BLaER1 (cell line): ENCODE measurements at regions not wholly inside any gene's neighbourhood (a gene's known extent, or its start where the extent isn't known, plus 50 kb on each side); places are given as distances from the start of the nearest gene placed in this dataset.
"Not testable (repeated sequence)": the region's sequence is repeated elsewhere in the genome, so short reads cannot be mapped to it uniquely, and the experiment has no call there.

Source experiments
- H3K27ac ChIP-seq: shearing (Covaris generic); formaldehyde crosslinking; 2 replicates; pipeline ENCODE4 v1.8.1; 2022
- H3K27me3 ChIP-seq: shearing (Covaris generic); formaldehyde crosslinking; 2 replicates; pipeline ENCODE4 v1.8.1; 2022
- H3K36me3 ChIP-seq: shearing (Covaris generic); formaldehyde crosslinking; 2 replicates; pipeline ENCODE4 v1.8.1; 2022
- H3K4me1 ChIP-seq: shearing (Covaris generic); formaldehyde crosslinking; 2 replicates; pipeline ENCODE4 v1.8.1; 2022
- H3K4me2 ChIP-seq: shearing (Covaris generic); formaldehyde crosslinking; 2 replicates; pipeline ENCODE4 v1.8.1; 2022
- H3K4me3 ChIP-seq: shearing (Covaris generic); formaldehyde crosslinking; 2 replicates; pipeline ENCODE4 v1.8.1; 2022
- H3K9ac ChIP-seq: shearing (Covaris generic); formaldehyde crosslinking; 2 replicates; pipeline ENCODE4 v1.8.1; 2022
- H3K9me3 ChIP-seq: shearing (Covaris generic); formaldehyde crosslinking; 2 replicates; pipeline ENCODE4 v1.8.1; 2022
- H4K20me1 ChIP-seq: shearing (Covaris generic); formaldehyde crosslinking; 2 replicates; pipeline ENCODE4 v1.8.1; 2022
- Cebpa-rat ChIP-seq: shearing (Covaris generic); IDR thresholded peaks from 2 replicates; pipeline ENCODE4 v1.8.1; 2022

DNA sequence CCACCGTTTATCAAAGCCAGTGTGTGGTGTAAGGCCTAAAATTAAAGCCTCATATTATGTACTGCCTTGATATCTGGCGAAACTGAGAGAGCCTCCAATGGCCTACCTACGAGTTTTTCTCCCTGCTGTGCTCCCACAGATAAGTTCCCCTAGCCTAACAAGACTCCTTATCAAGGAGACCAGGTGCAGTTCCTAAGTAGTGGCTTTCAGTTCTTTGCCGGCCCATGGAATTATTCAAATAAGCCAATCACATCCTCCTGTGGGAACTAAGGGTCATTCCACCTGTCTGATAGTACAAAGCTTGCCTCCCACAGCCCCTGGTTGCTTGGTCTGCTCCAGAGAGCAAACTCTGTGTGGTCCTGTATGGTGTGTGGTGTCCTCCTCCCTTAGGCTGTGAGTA, 99.8 kb upstream of the TEX13C start:
- Histone ChIP-seq H3K9me3 (no peaks in the 10 kb centered on the region), H3K4me2 (no peak overlapping the region)
- no peak for TF ChIP-seq Cebpa-rat

DNA sequence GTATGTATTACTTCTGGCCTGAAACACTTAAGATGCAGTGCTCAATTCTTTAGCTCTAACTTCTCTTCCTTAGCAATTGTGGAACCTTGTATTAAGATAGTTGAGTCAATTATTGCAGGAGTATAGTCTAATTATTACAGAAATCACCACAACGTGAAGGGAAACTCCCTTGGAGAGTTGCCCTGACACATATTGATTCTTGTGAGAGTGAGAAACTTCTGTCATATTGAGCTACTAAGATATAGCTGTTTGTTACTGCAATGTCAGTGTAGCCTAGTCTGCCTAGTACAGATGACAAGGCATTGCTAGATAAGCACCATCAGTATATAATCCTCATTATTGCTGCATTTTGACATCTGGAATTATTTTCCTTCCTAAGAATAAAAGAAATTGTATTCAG, 82.7 kb upstream of the TEX13C start:
- H3K4me3 ChIP-seq, result no peak overlapping the region
- H3K9ac ChIP-seq, result no peak overlapping the region
- H3K27ac ChIP-seq, result no peak overlapping the region
- no peaks in the 10 kb centered on the region for H4K20me1 ChIP-seq
- no peaks in the 10 kb centered on the region for H3K9me3 ChIP-seq
- no peak overlapping the region for H3K4me2 ChIP-seq
- TF ChIP-seq Cebpa-rat, result no peak
- H3K4me1 ChIP-seq, result no peaks in the 10 kb centered on the region
- peaks cover 36% of the 10 kb centered on the region for H3K27me3 ChIP-seq
- H3K36me3 ChIP-seq, result no peaks in the 10 kb centered on the region

More for the DNA sequence above, 99.8 kb upstream of the TEX13C start:
- Histone ChIP-seq H3K4me3 (no peak overlapping the region), H3K9ac (no peak overlapping the region), H3K27ac (no peak overlapping the region), H4K20me1 (no peaks in the 10 kb centered on the region), H3K4me1 (no peaks in the 10 kb centered on the region), H3K27me3 (peaks cover 65% of the 10 kb centered on the region), H3K36me3 (no peaks in the 10 kb centered on the region)

GRCh38 chrX:125248931-125249330, 70.7 kb upstream of the TEX13C start:
- Histone ChIP-seq H3K27ac (no peak overlapping the region), H3K9me3 (no peaks in the 10 kb centered on the region)

GRCh38 chrX:125255759-125256158, 63.9 kb upstream of the TEX13C start:
- not testable (repeated sequence) for H4K20me1 ChIP-seq, H3K9me3 ChIP-seq, H3K27ac ChIP-seq, H3K36me3 ChIP-seq, H3K4me1 ChIP-seq, H3K4me3 ChIP-seq, H3K4me2 ChIP-seq, H3K9ac ChIP-seq
- peaks cover 38% of the 10 kb centered on the region; the same call in 1 of the 2 replicates for H3K27me3 ChIP-seq

More at GRCh38 chrX:125248931-125249330, 70.7 kb upstream of the TEX13C start:
- H4K20me1 ChIP-seq, result no peaks in the 10 kb centered on the region
- H3K4me1 ChIP-seq, result no peaks in the 10 kb centered on the region
- H3K4me3 ChIP-seq, result no peak overlapping the region
- no peak overlapping the region for H3K9ac ChIP-seq
- H3K27me3 ChIP-seq, result peaks cover 61% of the 10 kb centered on the region
- no peak overlapping the region for H3K4me2 ChIP-seq
- no peak for TF ChIP-seq Cebpa-rat
- no peaks in the 10 kb centered on the region for H3K36me3 ChIP-seq

DNA sequence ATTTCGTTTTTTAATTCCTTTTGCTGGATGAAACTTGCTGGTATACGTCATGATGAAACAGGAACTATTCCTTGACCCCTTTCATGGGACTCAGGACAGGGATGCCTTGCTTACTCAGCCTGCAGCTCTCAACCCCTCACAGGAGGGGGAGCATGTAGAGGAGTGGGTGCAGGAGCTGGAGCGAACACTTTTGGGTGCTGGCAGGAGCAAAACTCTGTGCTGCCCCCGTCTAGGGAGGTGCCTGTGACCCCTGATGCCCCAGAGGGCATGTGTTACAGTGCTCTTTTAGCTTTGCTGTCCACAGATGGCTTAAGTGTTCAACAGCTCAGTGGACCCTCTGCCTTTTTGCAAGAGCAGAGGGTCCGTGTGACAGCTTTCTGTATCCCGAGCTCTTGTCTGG, 56.8 kb upstream of the TEX13C start:
- Histone ChIP-seq H3K4me3 (no peak overlapping the region), H3K27ac (no peak overlapping the region), H3K27me3 (peaks cover 40% of the 10 kb centered on the region), H3K9ac (no peak overlapping the region), H3K36me3 (no peaks in the 10 kb centered on the region), H3K9me3 (peaks cover 28% of the 10 kb centered on the region), H3K4me1 (no peaks in the 10 kb centered on the region), H4K20me1 (no peaks in the 10 kb centered on the region), H3K4me2 (no peak overlapping the region)
- no peak for TF ChIP-seq Cebpa-rat

DNA sequence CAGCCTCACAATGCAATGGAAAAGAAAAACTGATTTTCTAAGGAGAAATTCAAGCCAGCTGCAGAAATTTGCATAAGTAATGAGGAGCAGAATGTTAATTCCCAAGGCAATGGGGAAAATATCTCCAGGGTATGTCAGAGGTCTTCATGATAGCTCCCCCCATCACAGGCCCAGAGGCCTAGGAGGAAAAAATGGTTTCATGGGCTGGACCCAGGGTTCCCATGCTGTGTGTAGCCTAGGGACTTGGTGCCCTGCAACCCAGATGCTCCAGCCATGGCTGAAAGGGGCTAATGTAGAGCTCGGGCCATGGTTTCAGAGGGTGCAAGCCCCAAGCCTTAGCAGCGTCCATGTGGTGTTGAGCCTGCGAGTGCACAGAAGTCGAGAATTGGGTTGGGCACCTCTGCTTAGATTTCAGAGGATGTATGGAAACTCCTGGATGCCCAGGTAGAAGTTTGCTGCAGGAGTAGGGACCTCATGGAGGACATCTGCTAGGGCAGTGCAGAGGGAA, 53.5 kb upstream of the TEX13C start:
- no peak for TF ChIP-seq Cebpa-rat
- H4K20me1 ChIP-seq, result no peaks in the 10 kb centered on the region
- H3K27ac ChIP-seq, result no peak overlapping the region
- H3K27me3 ChIP-seq, result peaks cover 27% of the 10 kb centered on the region
- no peaks in the 10 kb centered on the region for H3K36me3 ChIP-seq
- H3K9ac ChIP-seq, result no peak overlapping the region
- no peak overlapping the region for H3K4me3 ChIP-seq
- H3K9me3 ChIP-seq, result peaks cover 29% of the 10 kb centered on the region
- H3K4me1 ChIP-seq, result no peaks in the 10 kb centered on the region
- no peak overlapping the region for H3K4me2 ChIP-seq
